Epithelial cell of proximal tubule (primary cell): ENCODE measurements at regions not wholly inside any gene's neighbourhood (a gene's known extent, or its start where the extent isn't known, plus 50 kb on each side); places are given as distances from the start of the nearest gene placed in this dataset.

Experiments used
- DNase-seq: peaks from one replicate; pipeline ENCODE4 v3.0.0-alpha.2; 2011; ENCODE audit warnings: low read depth
- H3K4me3 ChIP-seq: 2 replicates; pipeline ENCODE4 v1.5.1; 2011; ENCODE audit warnings: low read depth, mild to moderate bottlenecking, low read length
- CTCF ChIP-seq: conservative IDR thresholded peaks from 2 replicates; pipeline ENCODE4 v1.5.1; 2012; ENCODE audit warnings: low read depth, mild to moderate bottlenecking, low read length

GRCh38 chr2:19644763-19645162, 257.0 kb downstream of the TTC32 start:
- DNase-seq: no peak
- H3K4me3 ChIP-seq: no peak overlapping the region
- no peak for TF ChIP-seq CTCF

- no peak overlapping the region for H3K4me3 ChIP-seq
- DNase-seq: no peak
- TF ChIP-seq CTCF: no peak
Observed at GRCh38 chr2:19643117-19643518, 258.7 kb downstream of the TTC32 start.

GRCh38 chr2:19642501-19642900, 259.3 kb downstream of the TTC32 start:
- DNase-seq: no peak
- TF ChIP-seq CTCF: no peak
- no peak overlapping the region for H3K4me3 ChIP-seq

GRCh38 chr2:19635951-19636510, 265.8 kb downstream of the TTC32 start:
- no peak for DNase-seq
- no peak overlapping the region for H3K4me3 ChIP-seq
- no peak for TF ChIP-seq CTCF

GRCh38 chr2:19632403-19632991, 269.3 kb downstream of the TTC32 start:
- no peak for DNase-seq
- H3K4me3 ChIP-seq: no peak overlapping the region
- no peak for TF ChIP-seq CTCF

GRCh38 chr2:19631871-19632270, 269.9 kb downstream of the TTC32 start:
- no peak for TF ChIP-seq CTCF
- H3K4me3 ChIP-seq: no peak overlapping the region
- DNase-seq: no peak

- no peak for TF ChIP-seq CTCF
- no peak overlapping the region for H3K4me3 ChIP-seq
- DNase-seq: no peak
Observed at GRCh38 chr2:19630921-19631320, 270.9 kb downstream of the TTC32 start.
